GM12891 (cell line): ENCODE measurements at regions not wholly inside any gene's neighbourhood (a gene's known extent, or its start where the extent isn't known, plus 50 kb on each side); places are given as distances from the start of the nearest gene placed in this dataset.

ENCODE experiments used
- PAX5 ChIP-seq: IDR thresholded peaks from 2 replicates; pipeline ENCODE4 v1.6.1; 2011; ENCODE audit warnings: low read length, moderate library complexity, mild to moderate bottlenecking; ENCODE audit not compliant: insufficient read depth, severe bottlenecking
- POLR2A ChIP-seq: IDR thresholded peaks from 2 replicates; pipeline ENCODE4 v1.6.1; 2011; ENCODE audit warnings: low read depth, low read length, control low read depth
- POU2F2 ChIP-seq: IDR thresholded peaks from 2 replicates; pipeline ENCODE4 v1.6.1; 2011; ENCODE audit warnings: low read depth, mild to moderate bottlenecking, control low read depth, low read length, moderate library complexity
- SPI1 ChIP-seq: IDR thresholded peaks from 2 replicates; pipeline ENCODE4 v1.6.1; 2011; ENCODE audit warnings: low read depth, low read length, control low read depth
- TAF1 ChIP-seq: IDR thresholded peaks from 2 replicates; pipeline ENCODE4 v1.6.1; 2011; ENCODE audit warnings: low read depth, low read length, control low read depth

GRCh38 chr1:79737193-79737592 is 730.7 kb upstream of the ADGRL4 start:
- no peak for TF ChIP-seq POLR2A
- TF ChIP-seq TAF1, result no peak
- peak; percentile 92 for TF ChIP-seq SPI1
- TF ChIP-seq PAX5, result no peak
- TF ChIP-seq POU2F2, result no peak
